Choroid plexus epithelial cell (primary cell): ENCODE measurements at regions not wholly inside any gene's neighbourhood (a gene's known extent, or its start where the extent isn't known, plus 50 kb on each side); places are given as distances from the start of the nearest gene placed in this dataset.

Source experiments
- DNase-seq: peaks from one replicate; pipeline ENCODE4 v3.0.0-alpha.2; 2010; ENCODE audit warnings: low read depth
- H3K4me3 ChIP-seq: 2 replicates; pipeline ENCODE4 v1.5.1; 2011; ENCODE audit warnings: low read depth, mild to moderate bottlenecking, control low read depth, low read length, moderate library complexity
- CTCF ChIP-seq: conservative IDR thresholded peaks from 2 replicates; pipeline ENCODE4 v1.5.1; 2011; ENCODE audit warnings: low read depth, mild to moderate bottlenecking, control low read depth, inconsistent platforms, low read length, moderate library complexity

GRCh38 chr6:128724738-128725137 is 158.2 kb upstream of the LAMA2 start:
- no peak for DNase-seq
- H3K4me3 ChIP-seq, result no peak overlapping the region
- no peak for TF ChIP-seq CTCF

- DNase-seq, result peak; percentile 8
- no peak for TF ChIP-seq CTCF
- H3K4me3 ChIP-seq, result no peak overlapping the region
Measured at GRCh38 chr6:128723667-128724066, 159.3 kb upstream of the LAMA2 start.

GRCh38 chr6:128720891-128721290 is 162.0 kb upstream of the LAMA2 start:
- no peak for DNase-seq
- TF ChIP-seq CTCF, result no peak
- H3K4me3 ChIP-seq, result no peak overlapping the region

GRCh38 chr6:128719786-128720185 is 163.2 kb upstream of the LAMA2 start:
- no peak overlapping the region for H3K4me3 ChIP-seq
- DNase-seq, result no peak
- TF ChIP-seq CTCF, result no peak

- TF ChIP-seq CTCF, result no peak
- no peak overlapping the region for H3K4me3 ChIP-seq
- DNase-seq, result peak; percentile 49
Measured at GRCh38 chr6:128713461-128713860, 169.5 kb upstream of the LAMA2 start.

- no peak for DNase-seq
- no peak overlapping the region for H3K4me3 ChIP-seq
- TF ChIP-seq CTCF, result no peak
Measured at GRCh38 chr6:128712898-128713297, 170.0 kb upstream of the LAMA2 start.

- DNase-seq, result no peak
- TF ChIP-seq CTCF, result no peak
- H3K4me3 ChIP-seq, result no peak overlapping the region
Measured at GRCh38 chr6:128711149-128711548, 171.8 kb upstream of the LAMA2 start.
